GM12864 (cell line): ENCODE measurements at regions not wholly inside any gene's neighbourhood (a gene's known extent, or its start where the extent isn't known, plus 50 kb on each side); places are given as distances from the start of the nearest gene placed in this dataset.

Experiments
- DNase-seq: peaks from one replicate; pipeline ENCODE4 v3.0.0-alpha.2; 2011; ENCODE audit warnings: low read depth
- H3K4me3 ChIP-seq: 2 replicates; pipeline ENCODE4 v1.5.1; 2011; ENCODE audit warnings: mild to moderate bottlenecking, low read depth, low read length, control low read depth
- CTCF ChIP-seq: IDR thresholded peaks from 2 replicates; pipeline ENCODE4 v1.5.1; 2011; ENCODE audit warnings: low read depth, mild to moderate bottlenecking, moderate library complexity, low read length, control low read depth, inconsistent platforms; ENCODE audit errors: missing control alignments

- no peak overlapping the region for H3K4me3 ChIP-seq
- DNase-seq: no peak
- TF ChIP-seq CTCF: no peak
These were observed 54.1 kb upstream of the HBS1L start for GRCh38 chr6:135108692-135109091.

GRCh38 chr6:135106611-135107010, 52.0 kb upstream of the HBS1L start:
- no peak overlapping the region for H3K4me3 ChIP-seq
- no peak for TF ChIP-seq CTCF
- no peak for DNase-seq

- no peak overlapping the region for H3K4me3 ChIP-seq
- no peak for TF ChIP-seq CTCF
- DNase-seq: no peak
These were observed 51.1 kb upstream of the HBS1L start for GRCh38 chr6:135105710-135106109.

- no peak for TF ChIP-seq CTCF
- H3K4me3 ChIP-seq: no peak overlapping the region
- no peak for DNase-seq
These were observed 50.7 kb upstream of the HBS1L start for GRCh38 chr6:135105299-135105698.
